ENCODE measurements at regions not wholly inside any gene's neighbourhood (a gene's known extent, or its start where the extent isn't known, plus 50 kb on each side); places are given as distances from the start of the nearest gene placed in this dataset.

DNA sequence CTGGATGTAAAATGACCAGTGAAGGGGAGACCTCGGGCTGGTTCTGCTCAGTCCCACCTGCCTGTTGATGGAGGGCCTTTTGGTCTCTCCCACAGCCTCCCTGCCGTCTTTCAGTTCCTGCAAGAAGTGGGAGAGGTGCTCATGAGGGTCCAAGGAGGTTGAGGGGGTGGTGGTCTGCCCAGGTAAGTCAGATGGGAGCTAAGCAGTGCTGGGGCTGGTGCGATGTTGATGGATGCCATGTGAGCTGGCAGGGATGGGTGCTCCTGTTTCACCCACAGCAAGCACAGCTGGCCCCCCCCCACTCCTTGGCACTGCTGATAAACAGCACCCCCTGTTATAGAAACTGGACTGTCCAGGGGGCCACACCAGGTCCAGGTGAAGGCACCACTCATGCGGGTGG lies 145.6 kb downstream of the NSG2 start:
- H3K27me3 Mint-ChIP-seq (ENCODE audit: insufficient read depth): peaks cover 2% of the 10 kb centered on the region
- no peak for DNase-seq
- TF ChIP-seq, protein P1, sequence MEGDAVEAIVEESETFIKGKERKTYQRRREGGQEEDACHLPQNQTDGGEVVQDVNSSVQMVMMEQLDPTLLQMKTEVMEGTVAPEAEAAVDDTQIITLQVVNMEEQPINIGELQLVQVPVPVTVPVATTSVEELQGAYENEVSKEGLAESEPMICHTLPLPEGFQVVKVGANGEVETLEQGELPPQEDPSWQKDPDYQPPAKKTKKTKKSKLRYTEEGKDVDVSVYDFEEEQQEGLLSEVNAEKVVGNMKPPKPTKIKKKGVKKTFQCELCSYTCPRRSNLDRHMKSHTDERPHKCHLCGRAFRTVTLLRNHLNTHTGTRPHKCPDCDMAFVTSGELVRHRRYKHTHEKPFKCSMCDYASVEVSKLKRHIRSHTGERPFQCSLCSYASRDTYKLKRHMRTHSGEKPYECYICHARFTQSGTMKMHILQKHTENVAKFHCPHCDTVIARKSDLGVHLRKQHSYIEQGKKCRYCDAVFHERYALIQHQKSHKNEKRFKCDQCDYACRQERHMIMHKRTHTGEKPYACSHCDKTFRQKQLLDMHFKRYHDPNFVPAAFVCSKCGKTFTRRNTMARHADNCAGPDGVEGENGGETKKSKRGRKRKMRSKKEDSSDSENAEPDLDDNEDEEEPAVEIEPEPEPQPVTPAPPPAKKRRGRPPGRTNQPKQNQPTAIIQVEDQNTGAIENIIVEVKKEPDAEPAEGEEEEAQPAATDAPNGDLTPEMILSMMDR (IDR thresholded peaks at IDR 0.05): no peak
- no peak overlapping the region for H3K27ac Mint-ChIP-seq
- H3K4me3 Mint-ChIP-seq: no peak overlapping the region
- no peaks in the 10 kb centered on the region for H3K4me1 Mint-ChIP-seq (ENCODE audit: low read depth)
- H3K36me3 Mint-ChIP-seq (ENCODE audit: low read depth): no peaks in the 10 kb centered on the region
- H3K9me3 Mint-ChIP-seq: peaks cover 36% of the 10 kb centered on the region

DNA sequence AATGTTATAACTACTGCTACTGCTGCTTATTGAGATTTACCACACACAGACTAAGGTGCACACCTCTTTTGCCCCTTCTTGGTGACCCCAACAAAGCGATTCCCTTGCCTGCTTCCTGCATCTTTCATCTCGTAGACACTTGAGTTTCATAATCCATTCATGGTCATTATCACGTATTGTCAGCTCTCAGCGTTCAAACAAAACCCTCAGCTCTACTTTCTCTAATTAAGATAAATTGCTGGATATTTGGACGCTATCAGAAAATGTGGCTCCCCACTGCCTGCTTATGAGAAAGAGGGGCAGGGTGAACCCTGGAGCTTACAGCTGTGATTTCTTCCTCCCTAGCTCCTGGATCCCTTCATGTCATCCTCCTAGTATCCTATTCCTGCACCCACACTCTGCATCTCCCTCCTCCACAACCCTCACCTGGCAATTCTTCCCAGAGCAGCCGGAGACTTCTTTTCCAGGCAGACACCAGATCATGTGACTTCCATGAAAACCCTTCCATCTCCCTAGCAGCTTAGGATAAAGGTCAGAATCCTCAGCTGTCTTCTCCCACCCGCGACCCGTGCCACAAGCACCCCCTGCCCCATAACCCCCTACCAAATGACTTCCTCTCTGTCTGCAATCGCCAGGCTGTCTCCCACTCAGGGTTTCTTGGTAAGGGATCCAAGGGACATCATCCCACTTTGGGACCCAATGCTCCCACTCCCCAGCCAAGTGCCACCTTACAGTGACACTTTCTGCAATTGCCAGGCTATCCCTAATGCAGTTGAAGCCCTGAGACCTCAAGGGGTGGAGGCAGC lies 146.5 kb downstream of the NSG2 start:
- H3K36me3 Mint-ChIP-seq (ENCODE audit: low read depth): no peaks in the 10 kb centered on the region
- TF ChIP-seq, protein P1 (IDR thresholded peaks at IDR 0.05): no peak
- peaks cover 29% of the 10 kb centered on the region for H3K9me3 Mint-ChIP-seq
- no peak for DNase-seq
- no peaks in the 10 kb centered on the region; the same call in none of the 2 replicates for H3K27me3 Mint-ChIP-seq (ENCODE audit: insufficient read depth)
- no peak overlapping the region for H3K4me3 Mint-ChIP-seq
- no peak overlapping the region for H3K27ac Mint-ChIP-seq
- no peaks in the 10 kb centered on the region for H3K4me1 Mint-ChIP-seq (ENCODE audit: low read depth)

DNA sequence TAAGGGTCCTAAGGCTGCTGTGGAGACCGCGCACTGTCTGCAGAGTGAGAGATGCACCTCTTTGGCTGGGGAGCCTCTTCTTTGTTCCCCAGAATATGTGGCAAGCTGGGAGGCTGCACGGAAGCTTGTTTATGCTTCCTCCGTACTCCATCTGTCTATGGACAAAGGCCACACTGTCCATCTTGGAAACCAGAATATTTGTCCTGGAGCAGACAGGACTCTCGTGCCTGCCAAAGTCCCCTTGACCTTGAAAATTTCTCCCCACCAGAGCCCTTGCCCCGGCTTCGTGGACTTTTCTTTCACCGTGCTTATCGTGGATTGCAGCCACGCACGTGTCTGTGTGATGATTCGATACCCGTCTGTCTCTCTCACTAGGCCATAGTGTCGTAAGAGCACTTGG lies 147.4 kb downstream of the NSG2 start:
- no peak overlapping the region for H3K27ac Mint-ChIP-seq
- H3K27me3 Mint-ChIP-seq (ENCODE audit: insufficient read depth): no peaks in the 10 kb centered on the region; the same call in none of the 2 replicates
- TF ChIP-seq, protein P1 (IDR thresholded peaks at IDR 0.05): no peak
- H3K4me3 Mint-ChIP-seq: no peak overlapping the region
- peaks cover 32% of the 10 kb centered on the region for H3K9me3 Mint-ChIP-seq
- H3K36me3 Mint-ChIP-seq (ENCODE audit: low read depth): no peaks in the 10 kb centered on the region
- no peak for DNase-seq
- H3K4me1 Mint-ChIP-seq (ENCODE audit: low read depth): no peaks in the 10 kb centered on the region

DNA sequence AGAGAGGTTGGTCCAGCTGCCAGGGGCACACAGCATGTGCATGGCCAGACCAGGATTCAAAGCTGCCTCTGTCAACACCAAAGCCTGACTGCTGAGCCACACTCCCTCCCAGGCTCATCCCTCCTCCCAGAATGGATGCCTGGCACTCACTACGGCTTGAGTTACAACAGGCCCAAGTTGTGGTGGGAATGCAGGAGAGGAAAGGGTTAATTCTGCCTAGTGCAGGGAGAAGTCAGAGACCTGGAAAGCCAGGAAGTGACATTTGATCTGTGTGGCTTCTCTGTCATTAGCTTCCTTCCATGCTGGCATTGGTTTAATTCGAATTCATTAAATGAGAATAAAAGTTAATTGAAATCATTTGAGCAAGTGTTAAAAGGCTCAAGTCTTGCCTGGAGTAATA lies 150.0 kb downstream of the NSG2 start:
- no peaks in the 10 kb centered on the region; the same call in 1 of the 2 replicates for H3K27me3 Mint-ChIP-seq (ENCODE audit: insufficient read depth)
- H3K36me3 Mint-ChIP-seq (ENCODE audit: low read depth): no peaks in the 10 kb centered on the region
- H3K9me3 Mint-ChIP-seq: peaks cover 23% of the 10 kb centered on the region
- H3K27ac Mint-ChIP-seq: no peak overlapping the region
- TF ChIP-seq, protein P1 (IDR thresholded peaks at IDR 0.05): no peak
- H3K4me1 Mint-ChIP-seq (ENCODE audit: low read depth): no peaks in the 10 kb centered on the region
- DNase-seq: no peak
- H3K4me3 Mint-ChIP-seq: no peak overlapping the region

DNA sequence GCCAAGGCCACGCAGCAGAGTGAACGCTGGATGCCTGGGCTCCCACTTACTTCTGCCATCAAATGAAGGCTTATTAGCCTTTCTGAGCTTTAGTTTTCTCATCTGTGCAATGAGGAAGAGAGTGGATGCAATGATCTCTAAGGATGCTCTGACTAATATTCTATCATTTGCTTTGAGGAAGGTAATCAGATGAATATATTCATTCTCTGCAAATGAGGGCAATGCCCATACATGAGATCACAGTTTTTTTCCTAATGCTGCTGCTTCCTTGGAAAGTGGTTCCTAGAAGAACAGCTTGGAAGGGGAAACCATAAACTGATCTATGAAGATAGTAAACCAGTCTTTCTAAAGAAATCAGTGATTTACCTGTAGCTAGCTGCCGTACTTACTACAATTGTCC lies 152.4 kb downstream of the NSG2 start:
- no peaks in the 10 kb centered on the region; the same call in 1 of the 2 replicates for H3K27me3 Mint-ChIP-seq (ENCODE audit: insufficient read depth)
- no peak overlapping the region for H3K4me3 Mint-ChIP-seq
- H3K4me1 Mint-ChIP-seq (ENCODE audit: low read depth): no peaks in the 10 kb centered on the region
- no peaks in the 10 kb centered on the region for H3K36me3 Mint-ChIP-seq (ENCODE audit: low read depth)
- peaks cover 23% of the 10 kb centered on the region for H3K9me3 Mint-ChIP-seq
- DNase-seq: no peak
- no peak overlapping the region for H3K27ac Mint-ChIP-seq
- TF ChIP-seq, protein P1 (IDR thresholded peaks at IDR 0.05): no peak
